PC-3 (cell line): ENCODE measurements at regions not wholly inside any gene's neighbourhood (a gene's known extent, or its start where the extent isn't known, plus 50 kb on each side); places are given as distances from the start of the nearest gene placed in this dataset.

Experiments
- CTCF ChIP-seq: fragments of 300-600 bp; sonication (generic); conservative IDR thresholded peaks from 2 replicates; pipeline ENCODE4 v1.5.1; 2017; ENCODE audit warnings: antibody characterized with exemption, low read depth, mild to moderate bottlenecking, low read length
- EZH2 ChIP-seq: fragments of 300-600 bp; sonication (generic); IDR thresholded peaks from one replicate; pipeline ENCODE4 v1.6.1; 2017; ENCODE audit warnings: antibody characterized with exemption, mild to moderate bottlenecking, low read length; ENCODE audit not compliant: unreplicated experiment
- EZH2phosphoT487 ChIP-seq: fragments of 300-600 bp; sonication (generic); IDR thresholded peaks from 2 replicates; pipeline ENCODE4 v1.6.1; 2018; ENCODE audit warnings: mild to moderate bottlenecking, antibody characterized with exemption, low read length, borderline replicate concordance

- no peak for TF ChIP-seq EZH2
- no peak for TF ChIP-seq CTCF
- TF ChIP-seq EZH2phosphoT487, result no peak
These were observed 65.8 kb upstream of the LY86 start for GRCh38 chr6:6522709-6523108.
